Fibroblast of the aortic adventitia (primary cell): ENCODE measurements at regions not wholly inside any gene's neighbourhood (a gene's known extent, or its start where the extent isn't known, plus 50 kb on each side); places are given as distances from the start of the nearest gene placed in this dataset.
A peak's percentile ranks its signal among the peaks of the same experiment; 100 is the strongest.

Experiments used
- DNase-seq: peaks from one replicate; pipeline ENCODE4 v3.0.0-alpha.2; 2010; ENCODE audit warnings: low read depth
- H3K4me3 ChIP-seq: 2 replicates; pipeline ENCODE4 v1.5.1; 2011; ENCODE audit warnings: low read depth, mild to moderate bottlenecking, control low read depth, low read length, moderate library complexity
- TF ChIP-seq, protein P1 (sequence below): IDR thresholded peaks from 2 replicates; pipeline ENCODE4 v1.5.1; 2011; ENCODE audit warnings: mild to moderate bottlenecking, low read length, control low read depth, inconsistent platforms; ENCODE audit not compliant: insufficient read depth

DNA sequence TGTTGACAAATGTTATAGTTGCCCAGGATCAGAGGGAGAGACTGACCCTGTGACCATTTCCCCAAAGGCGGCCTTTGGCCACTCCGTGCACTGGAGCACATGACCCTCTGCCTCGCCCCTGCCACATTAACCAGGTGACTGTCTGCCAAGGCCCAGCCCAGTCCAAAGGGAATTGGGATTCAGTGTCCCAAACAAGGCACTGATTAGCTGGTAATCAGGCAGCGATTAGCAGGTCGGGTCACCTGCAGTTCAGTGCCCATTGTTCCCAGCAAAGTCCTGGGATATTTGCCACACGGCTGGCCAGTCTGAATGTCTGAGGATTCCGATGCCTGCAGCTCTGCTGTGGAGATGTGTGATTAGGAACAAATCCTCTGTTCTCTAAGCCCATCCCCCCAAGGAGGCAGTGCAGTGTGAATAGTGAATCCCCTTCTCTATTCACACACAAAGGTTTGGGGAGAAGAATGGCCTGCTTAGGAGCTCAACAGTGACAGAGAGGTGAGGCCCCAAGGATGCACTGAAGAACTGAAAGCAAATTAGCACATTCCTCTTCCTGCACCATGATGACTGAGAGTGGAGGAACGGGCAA, 123.1 kb upstream of the MAF start:
- TF ChIP-seq, protein P1, sequence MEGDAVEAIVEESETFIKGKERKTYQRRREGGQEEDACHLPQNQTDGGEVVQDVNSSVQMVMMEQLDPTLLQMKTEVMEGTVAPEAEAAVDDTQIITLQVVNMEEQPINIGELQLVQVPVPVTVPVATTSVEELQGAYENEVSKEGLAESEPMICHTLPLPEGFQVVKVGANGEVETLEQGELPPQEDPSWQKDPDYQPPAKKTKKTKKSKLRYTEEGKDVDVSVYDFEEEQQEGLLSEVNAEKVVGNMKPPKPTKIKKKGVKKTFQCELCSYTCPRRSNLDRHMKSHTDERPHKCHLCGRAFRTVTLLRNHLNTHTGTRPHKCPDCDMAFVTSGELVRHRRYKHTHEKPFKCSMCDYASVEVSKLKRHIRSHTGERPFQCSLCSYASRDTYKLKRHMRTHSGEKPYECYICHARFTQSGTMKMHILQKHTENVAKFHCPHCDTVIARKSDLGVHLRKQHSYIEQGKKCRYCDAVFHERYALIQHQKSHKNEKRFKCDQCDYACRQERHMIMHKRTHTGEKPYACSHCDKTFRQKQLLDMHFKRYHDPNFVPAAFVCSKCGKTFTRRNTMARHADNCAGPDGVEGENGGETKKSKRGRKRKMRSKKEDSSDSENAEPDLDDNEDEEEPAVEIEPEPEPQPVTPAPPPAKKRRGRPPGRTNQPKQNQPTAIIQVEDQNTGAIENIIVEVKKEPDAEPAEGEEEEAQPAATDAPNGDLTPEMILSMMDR: no peak
- DNase-seq: no peak
- H3K4me3 ChIP-seq: no peak overlapping the region

DNA sequence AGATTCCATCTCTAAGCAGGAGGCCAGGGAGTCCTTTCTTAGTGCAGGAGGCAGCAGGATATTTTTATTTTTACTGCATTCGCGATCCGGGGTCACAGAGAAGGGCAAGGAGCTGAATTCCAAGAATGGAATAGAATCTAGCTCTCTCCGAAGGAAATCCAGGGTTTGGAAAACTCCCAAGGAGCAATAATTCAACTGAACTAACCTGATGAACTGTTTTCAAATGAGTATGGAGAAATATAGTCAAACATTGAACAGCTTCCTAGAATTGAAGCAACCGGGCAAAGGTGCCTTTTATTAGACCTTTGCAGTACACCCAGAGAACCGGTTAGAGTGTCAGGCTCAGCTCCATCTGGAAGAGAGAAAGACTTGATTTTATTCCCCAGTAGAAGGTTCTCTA, 120.7 kb upstream of the MAF start:
- TF ChIP-seq, protein P1: no peak
- DNase-seq: no peak

DNA sequence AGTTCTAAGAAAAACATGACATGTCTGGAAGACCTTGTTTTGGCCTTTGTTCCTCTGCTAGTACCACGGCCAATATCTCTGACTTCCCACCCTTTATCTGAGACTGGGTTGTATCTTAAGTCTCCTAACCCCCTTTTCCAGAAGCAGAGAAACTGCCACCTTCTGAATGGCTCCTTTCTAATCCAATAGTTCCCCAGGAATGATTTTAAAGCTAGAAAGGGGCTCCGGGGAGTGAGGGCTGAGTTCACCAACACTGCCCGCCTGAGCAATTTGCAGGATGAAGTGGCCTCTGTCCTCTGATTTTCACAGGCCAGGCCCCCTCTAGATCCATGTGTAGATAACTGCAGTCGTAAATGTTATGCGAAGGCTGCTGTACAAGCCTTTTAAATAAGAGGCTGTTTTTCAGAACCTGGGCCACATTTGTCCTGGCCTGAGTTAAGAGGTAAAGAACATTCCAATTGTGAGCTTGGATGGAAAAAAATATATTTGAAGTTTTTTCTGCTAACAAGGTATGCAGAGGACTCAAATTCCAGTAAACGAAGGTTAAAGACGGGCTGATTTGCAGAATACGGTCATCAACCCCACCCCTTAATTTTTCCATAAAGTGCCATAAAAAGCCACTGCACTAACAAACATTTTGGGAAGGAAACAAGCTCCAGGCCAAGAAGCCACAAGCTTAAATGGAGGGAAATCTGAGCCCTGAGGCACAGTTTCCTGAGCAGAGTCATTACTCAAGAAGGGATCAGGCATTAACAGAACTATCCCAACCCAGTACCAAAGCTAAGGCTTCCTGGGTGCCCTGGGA, 117.0 kb upstream of the MAF start:
- no peak for DNase-seq
- TF ChIP-seq, protein P1: no peak
- no peak overlapping the region for H3K4me3 ChIP-seq

More for the DNA sequence above, 120.7 kb upstream of the MAF start:
- no peak overlapping the region for H3K4me3 ChIP-seq

DNA sequence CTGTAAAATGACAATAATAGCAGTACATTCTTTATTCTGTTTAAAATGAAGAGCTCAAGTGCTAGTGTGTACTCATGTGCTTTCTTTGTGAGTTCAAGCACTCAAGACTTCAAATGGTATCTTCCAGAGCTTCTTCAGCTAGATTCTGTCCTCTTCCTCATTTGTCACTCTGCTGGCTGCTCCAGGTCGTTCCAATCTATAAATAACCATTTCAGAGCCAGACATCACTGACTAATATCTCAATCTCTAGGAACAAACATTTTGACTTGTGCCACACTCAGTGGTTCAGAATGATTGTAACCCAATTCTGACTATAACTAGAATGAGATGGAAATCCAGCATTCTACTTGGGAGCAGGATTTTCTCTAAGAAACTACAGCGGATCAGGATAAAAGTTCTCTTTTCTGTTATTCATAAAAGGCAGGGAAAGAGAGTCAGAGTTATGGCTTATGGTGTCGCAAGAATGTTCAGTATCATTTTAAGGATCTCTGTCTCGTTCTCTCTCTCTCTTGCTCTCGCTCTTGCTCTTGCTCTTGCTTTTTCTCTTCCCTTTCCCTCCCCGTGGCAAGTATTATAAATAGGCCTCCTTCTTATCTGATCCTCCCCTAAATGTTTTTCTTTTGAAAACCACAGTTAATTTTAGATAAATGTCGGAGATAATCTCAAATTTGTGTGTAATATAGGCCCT, 116.3 kb upstream of the MAF start:
- peak; percentile 6 for DNase-seq
- TF ChIP-seq, protein P1: no peak
- H3K4me3 ChIP-seq: no peak overlapping the region

DNA sequence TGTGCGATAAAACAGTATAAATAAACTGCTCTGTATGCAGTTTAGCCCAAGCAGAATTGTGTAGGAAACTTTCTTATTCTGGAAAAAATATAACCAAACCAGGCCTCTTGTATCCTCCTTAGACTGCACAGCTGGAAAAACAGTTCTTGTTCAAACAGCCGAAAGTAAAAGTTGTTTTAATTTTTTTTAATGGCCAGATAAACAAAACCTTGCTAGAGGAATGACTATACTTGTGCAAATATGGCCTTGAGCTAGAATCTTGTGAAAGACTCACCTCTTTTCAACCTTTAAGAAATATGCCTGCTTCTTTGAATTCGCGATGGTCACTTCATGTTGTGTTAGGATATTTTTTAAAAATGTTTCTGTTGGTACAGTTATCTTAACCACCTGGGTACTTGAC, 114.5 kb upstream of the MAF start:
- no peak for DNase-seq
- TF ChIP-seq, protein P1: no peak
- no peak overlapping the region for H3K4me3 ChIP-seq

DNA sequence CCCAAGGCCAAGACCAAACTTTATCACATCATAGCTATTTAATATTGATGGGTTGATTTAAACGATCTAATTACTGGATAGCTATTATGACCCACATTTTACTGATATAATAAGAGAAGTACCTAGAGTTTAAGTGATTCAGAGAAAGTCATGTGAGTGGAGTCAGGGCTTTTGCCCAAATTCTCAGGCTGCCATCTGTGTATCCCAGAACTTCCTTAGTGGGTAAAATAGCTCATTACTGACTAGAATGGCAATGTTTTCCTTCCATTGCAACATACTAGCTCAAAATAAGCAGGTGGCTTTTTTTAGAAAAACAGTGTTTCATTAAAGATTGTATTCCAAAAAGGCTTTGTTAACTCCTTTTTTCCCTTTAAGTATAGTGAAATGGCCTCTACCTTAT, 113.9 kb upstream of the MAF start:
- H3K4me3 ChIP-seq: no peak overlapping the region
- DNase-seq: peak; percentile 11
- TF ChIP-seq, protein P1: no peak
